ENCODE measurements at regions not wholly inside any gene's neighbourhood (a gene's known extent, or its start where the extent isn't known, plus 50 kb on each side); places are given as distances from the start of the nearest gene placed in this dataset.

GRCh38 chr1:113259988-113260387 is 130.3 kb upstream of the MAGI3 start:
- TF ChIP-seq TEAD4 (IDR thresholded peaks at IDR 0.05) (no peak), YY1 (IDR thresholded peaks at IDR 0.05; ENCODE audit: low read depth) (no peak), CEBPB (IDR thresholded peaks at IDR 0.05) (no peak), EGR1 (IDR thresholded peaks at IDR 0.05) (no peak), USF1 (IDR thresholded peaks at IDR 0.05) (no peak), MAX (IDR thresholded peaks at IDR 0.05) (no peak), CREB1 (IDR thresholded peaks at IDR 0.05; ENCODE audit: low read depth) (no peak), TAF1 (IDR thresholded peaks at IDR 0.05; ENCODE audit: low read depth) (no peak), FOXM1 (IDR thresholded peaks at IDR 0.05; ENCODE audit: borderline replicate concordance, low read depth) (no peak), ZBTB7A (IDR thresholded peaks at IDR 0.05; ENCODE audit: low read depth) (no peak)

- TF ChIP-seq TEAD4 (IDR thresholded peaks at IDR 0.05) (no peak), NFIC (IDR thresholded peaks at IDR 0.05) (no peak), RAD21 (IDR thresholded peaks at IDR 0.05; ENCODE audit: low read depth) (no peak), REST (IDR thresholded peaks at IDR 0.05; ENCODE audit: low read depth) (no peak), CREB1 (IDR thresholded peaks at IDR 0.05; ENCODE audit: low read depth) (no peak), TCF12 (IDR thresholded peaks at IDR 0.05; ENCODE audit: low read depth) (no peak), CEBPB (IDR thresholded peaks at IDR 0.05) (no peak), EP300 (IDR thresholded peaks at IDR 0.05; ENCODE audit: borderline replicate concordance) (no peak), FOXM1 (IDR thresholded peaks at IDR 0.05; ENCODE audit: borderline replicate concordance, low read depth) (no peak), YY1 (IDR thresholded peaks at IDR 0.05; ENCODE audit: low read depth) (no peak), EGR1 (IDR thresholded peaks at IDR 0.05) (no peak), TAF1 (IDR thresholded peaks at IDR 0.05; ENCODE audit: low read depth) (no peak), USF1 (IDR thresholded peaks at IDR 0.05) (no peak), ZBTB7A (IDR thresholded peaks at IDR 0.05; ENCODE audit: low read depth) (no peak), MAX (IDR thresholded peaks at IDR 0.05) (no peak)
These were observed 125.1 kb upstream of the MAGI3 start for GRCh38 chr1:113265196-113265595.

- TF ChIP-seq TAF1 (IDR thresholded peaks at IDR 0.05; ENCODE audit: low read depth) (no peak), ZBTB7A (IDR thresholded peaks at IDR 0.05; ENCODE audit: low read depth) (no peak), NFIC (IDR thresholded peaks at IDR 0.05) (no peak), EGR1 (IDR thresholded peaks at IDR 0.05) (no peak), RAD21 (IDR thresholded peaks at IDR 0.05; ENCODE audit: low read depth) (no peak), EP300 (IDR thresholded peaks at IDR 0.05; ENCODE audit: borderline replicate concordance) (no peak), CREB1 (IDR thresholded peaks at IDR 0.05; ENCODE audit: low read depth) (no peak)
These were observed 123.5 kb upstream of the MAGI3 start for GRCh38 chr1:113266788-113267187.

- no peak for TF ChIP-seq TEAD4 (IDR thresholded peaks at IDR 0.05)
- TF ChIP-seq ZBTB7A (IDR thresholded peaks at IDR 0.05; ENCODE audit: low read depth) = no peak
- TF ChIP-seq RAD21 (IDR thresholded peaks at IDR 0.05; ENCODE audit: low read depth) = no peak
- no peak for TF ChIP-seq NFIC (IDR thresholded peaks at IDR 0.05)
- TF ChIP-seq REST (IDR thresholded peaks at IDR 0.05; ENCODE audit: low read depth) = no peak
- no peak for TF ChIP-seq MAX (IDR thresholded peaks at IDR 0.05)
- no peak for TF ChIP-seq EP300 (IDR thresholded peaks at IDR 0.05; ENCODE audit: borderline replicate concordance)
- no peak for TF ChIP-seq USF1 (IDR thresholded peaks at IDR 0.05)
- no peak for TF ChIP-seq CREB1 (IDR thresholded peaks at IDR 0.05; ENCODE audit: low read depth)
- TF ChIP-seq EGR1 (IDR thresholded peaks at IDR 0.05) = no peak
- TF ChIP-seq YY1 (IDR thresholded peaks at IDR 0.05; ENCODE audit: low read depth) = no peak
- TF ChIP-seq TCF12 (IDR thresholded peaks at IDR 0.05; ENCODE audit: low read depth) = no peak
- TF ChIP-seq TAF1 (IDR thresholded peaks at IDR 0.05; ENCODE audit: low read depth) = no peak
- TF ChIP-seq CEBPB (IDR thresholded peaks at IDR 0.05) = no peak
- no peak for TF ChIP-seq FOXM1 (IDR thresholded peaks at IDR 0.05; ENCODE audit: borderline replicate concordance, low read depth)
These were observed 120.9 kb upstream of the MAGI3 start for GRCh38 chr1:113269168-113269963.

GRCh38 chr1:113271039-113271438 is 119.3 kb upstream of the MAGI3 start:
- TF ChIP-seq CREB1 (IDR thresholded peaks at IDR 0.05; ENCODE audit: low read depth) = no peak
- TF ChIP-seq NFIC (IDR thresholded peaks at IDR 0.05) = no peak

Measured in Ishikawa (cell line).